ENCODE measurements at regions not wholly inside any gene's neighbourhood (a gene's known extent, or its start where the extent isn't known, plus 50 kb on each side); places are given as distances from the start of the nearest gene placed in this dataset.

DNA sequence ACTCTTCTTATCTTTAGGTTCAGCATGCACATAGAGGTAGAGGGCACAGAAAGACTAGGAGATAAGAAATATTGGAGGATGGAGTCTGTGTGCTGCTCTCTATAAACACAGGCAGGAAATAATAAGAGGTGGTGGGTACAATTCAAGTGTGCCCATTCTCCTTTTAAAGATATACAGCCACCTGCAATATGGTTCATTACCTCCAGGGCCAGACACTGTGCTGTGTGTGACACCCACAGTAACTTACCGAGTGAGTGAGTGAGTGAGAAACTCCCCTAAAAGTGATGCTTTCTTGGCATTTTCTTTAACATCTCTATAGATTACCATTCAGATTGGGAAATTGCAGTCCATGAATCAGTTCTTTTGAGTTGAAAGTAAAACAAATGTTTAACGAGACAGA, 311.8 kb upstream of the KCNN2 start:
- TF ChIP-seq POLR2A (IDR thresholded peaks at IDR 0.05; ENCODE audit: low read length), result no peak
- no peak for TF ChIP-seq GATA1 (IDR thresholded peaks at IDR 0.05; ENCODE audit: low read depth, low read length)

Measured in erythroblast (primary cell).